B cell (primary cell): ENCODE measurements at regions not wholly inside any gene's neighbourhood (a gene's known extent, or its start where the extent isn't known, plus 50 kb on each side); places are given as distances from the start of the nearest gene placed in this dataset.

Experiments used
- ATAC-seq: fragments of 200-7000 bp; cut with Tn5 transposase; one replicate; pipeline ENCODE4 v1.10.0; 2021; ENCODE audit warnings: low read depth, mild to moderate bottlenecking, moderate number of reproducible peaks, moderate library complexity
- CTCF ChIA-PET: fragments of 350-600 bp; sonication (Branson Sonifier 250); formaldehyde crosslinking; loops from one replicate; lab custom pipeline; 2021; ENCODE audit warnings: antibody characterized with exemption, inconsistent platforms; lab: Charles Lee
- POLR2A ChIA-PET: fragments of 350-600 bp; sonication (Branson Sonifier 250); formaldehyde crosslinking; loops from one replicate; lab custom pipeline; 2021; ENCODE audit warnings: antibody characterized with exemption; lab: Charles Lee
- DNase-seq: peaks from one replicate; pipeline ENCODE4 v3.0.0; 2013
- H2AFZ ChIP-seq: 2 replicates; pipeline ENCODE4 v1.6.1; 2012; ENCODE audit warnings: mild to moderate bottlenecking, low read depth, low read length; ENCODE audit not compliant: insufficient read depth, poor library complexity, severe bottlenecking
- H3K27ac ChIP-seq, 2 donors: 1 replicate in 1 of 2; 2 replicates in 1 of 2; pipeline ENCODE4 v1.5.1; 2012 to 2013; ENCODE audit warnings: low read length in 2 of 2, mild to moderate bottlenecking in 2 of 2, moderate library complexity in 1 of 2
- H3K27me3 ChIP-seq, 4 experiments: fragments of 200-600 bp in 1 of 4; sonication (generic) in 1 of 4; replicated peaks in 1 of 4; 1 replicate in 2 of 4; 2 replicates in 2 of 4; pipeline versions ENCODE4 v1.6.1 to v1.7.0; 2013 to 2016; ENCODE audit warnings: low read length in 3 of 4, mild to moderate bottlenecking in 2 of 4, mixed read lengths in 1 of 4, moderate library complexity in 1 of 4; ENCODE audit not compliant: insufficient read depth in 4 of 4, control insufficient read depth in 3 of 4; ENCODE audit errors: control extremely low read depth in 1 of 4
- H3K36me3 ChIP-seq, 2 experiments: replicated peaks in 1 of 2; 1 replicate in 1 of 2; 2 replicates in 1 of 2; pipeline versions ENCODE4 v1.6.1 to v1.7.1; 2013; ENCODE audit warnings: low read length in 1 of 2; ENCODE audit not compliant: insufficient read depth in 2 of 2, control insufficient read depth in 1 of 2; ENCODE audit errors: control extremely low read depth in 1 of 2, extremely low read depth in 1 of 2
- H3K4me1 ChIP-seq, 2 donors: fragments of 200-600 bp in 1 of 2; sonication (generic) in 1 of 2; 1 replicate in 1 of 2; 2 replicates in 1 of 2; pipeline versions ENCODE4 v1.5.1 to v1.6.1; 2013 to 2017; ENCODE audit warnings: low read length in 2 of 2; ENCODE audit not compliant: control insufficient read depth in 2 of 2, insufficient read depth in 2 of 2
- H3K4me2 ChIP-seq: replicated peaks from 2 replicates; pipeline ENCODE3; 2012; ENCODE audit warnings: mild to moderate bottlenecking, low read depth, low read length; ENCODE audit not compliant: poor library complexity, severe bottlenecking
- H3K4me3 ChIP-seq, 5 experiments: fragments of 200-600 bp in 1 of 5; sonication (generic) in 1 of 5; 1 replicate in 3 of 5; 2 replicates in 2 of 5; pipeline versions ENCODE4 v1.5.1 to v1.7.0; 2011 to 2016; ENCODE audit warnings: low read length in 4 of 5, mild to moderate bottlenecking in 4 of 5, low read depth in 2 of 5, control low read depth in 1 of 5, moderate library complexity in 1 of 5; ENCODE audit not compliant: insufficient read depth in 1 of 5; ENCODE audit errors: control extremely low read depth in 1 of 5, extremely low read depth in 1 of 5
- H3K79me2 ChIP-seq: fragments of 200-600 bp; sonication (generic); one replicate; pipeline ENCODE4 v1.6.0; 2016; ENCODE audit warnings: low read length; ENCODE audit not compliant: control insufficient read depth, insufficient read depth
- H3K9ac ChIP-seq: fragments of 200-600 bp; sonication (generic); 2 replicates; pipeline ENCODE4 v1.6.1; 2017; ENCODE audit warnings: mild to moderate bottlenecking, low read length, moderate library complexity
- H3K9me3 ChIP-seq, 3 donors: one replicate each; pipeline versions ENCODE4 v1.6.1 to v1.7.1; 2013; ENCODE audit warnings: low read length in 2 of 3; ENCODE audit not compliant: control insufficient read depth in 2 of 3, insufficient read depth in 1 of 3; ENCODE audit errors: control extremely low read depth in 1 of 3
- H4K20me1 ChIP-seq: 2 replicates; pipeline ENCODE4 v1.6.0; 2012; ENCODE audit warnings: mild to moderate bottlenecking, low read length; ENCODE audit not compliant: insufficient read depth, control insufficient read depth, poor library complexity, severe bottlenecking
- H3K27ac Mint-ChIP-seq: one replicate; pipeline ENCODE4 v1.8.0; 2021; ENCODE audit warnings: mixed read lengths
- H3K27me3 Mint-ChIP-seq: one replicate; pipeline ENCODE4 v1.8.0; 2021; ENCODE audit warnings: mixed read lengths
- H3K4me1 Mint-ChIP-seq: one replicate; pipeline ENCODE4 v1.8.0; 2021; ENCODE audit warnings: mixed read lengths
- H3K4me3 Mint-ChIP-seq: one replicate; pipeline ENCODE4 v1.8.0; 2021; ENCODE audit warnings: mixed read lengths
- H3K9me3 Mint-ChIP-seq: one replicate; pipeline ENCODE4 v1.8.0; 2022; ENCODE audit warnings: mixed read lengths; ENCODE audit not compliant: insufficient read depth
- CTCF ChIP-seq: fragments of 200-600 bp; IDR thresholded peaks from one replicate; pipeline ENCODE4 v1.8.0; 2022; ENCODE audit warnings: antibody characterized with exemption, mild to moderate bottlenecking
- EZH2 ChIP-seq: IDR thresholded peaks from 2 replicates; pipeline ENCODE4 v1.6.1; 2012; ENCODE audit warnings: borderline replicate concordance, low read depth, mild to moderate bottlenecking, moderate library complexity, low read length; ENCODE audit not compliant: insufficient read depth, poor library complexity, severe bottlenecking
- WGBS: methylation state at CpG from one replicate; pipeline ENCODE4 v1.1.5; 2013; ENCODE audit warnings: missing lambda C conversion rate; ENCODE audit not compliant: insufficient coverage; 5-methylcytosine and 5-hydroxymethylcytosine counted together
- intact Hi-C: fragments of 100-400 bp; cut with micrococcal nuclease; formaldehyde crosslinking; loops from one replicate; pipeline ENCODE4 v1.10.0; 2022

- no peak for ATAC-seq
- 93% methylated on average over 1 of the region's 1 CpG for WGBS
- Mint-ChIP-seq H3K9me3 (peaks cover 7% of the 10 kb centered on the region), H3K4me1 (peaks cover 7% of the 10 kb centered on the region), H3K4me3 (no peak overlapping the region), H3K27me3 (peaks cover 53% of the 10 kb centered on the region), H3K27ac (no peak overlapping the region)
- Histone ChIP-seq H4K20me1 (no peaks in the 10 kb centered on the region), H3K4me2 (no peak overlapping the region), H3K27me3 (peaks cover 0 to 32% (median 7%) of the 10 kb centered on the region in 4 experiments), H2AFZ (no peak overlapping the region), H3K27ac (no peak overlapping the region), H3K9ac (no peak overlapping the region), H3K4me3 (no peak overlapping the region), H3K9me3 (peaks cover 0 to 29% (median 0%) of the 10 kb centered on the region in 3 donors), H3K4me1 (peaks cover 4 to 5% of the 10 kb centered on the region in 2 donors), H3K79me2 (no peaks in the 10 kb centered on the region), H3K36me3 (no peaks in the 10 kb centered on the region)
- no peak for TF ChIP-seq EZH2
- no peak for TF ChIP-seq CTCF
- ChIA-PET CTCF (no interaction called here), POLR2A (no interaction called here)
- intact Hi-C loops = no loop called here
- DNase-seq = no peak
Measured at GRCh38 chr12:113589437-113589836, 117.8 kb upstream of the LHX5 start.

- no peak overlapping the region for H3K4me2 ChIP-seq
- no peak for ATAC-seq
- no peaks in the 10 kb centered on the region for H3K36me3 ChIP-seq
- H3K79me2 ChIP-seq = no peaks in the 10 kb centered on the region
- ChIA-PET POLR2A (no interaction called here), CTCF (no interaction called here)
- intact Hi-C loops = no loop called here
- no peak overlapping the region for H2AFZ ChIP-seq
- peaks cover 0 to 29% (median 0%) of the 10 kb centered on the region in 3 donors for H3K9me3 ChIP-seq
- Mint-ChIP-seq H3K27ac (no peak overlapping the region), H3K4me3 (no peak overlapping the region), H3K27me3 (peaks cover 56% of the 10 kb centered on the region), H3K9me3 (peaks cover 7% of the 10 kb centered on the region), H3K4me1 (peaks cover 7% of the 10 kb centered on the region)
- TF ChIP-seq EZH2 = no peak
- no peaks in the 10 kb centered on the region for H4K20me1 ChIP-seq
- no peak overlapping the region for H3K9ac ChIP-seq
- H3K4me1 ChIP-seq = peaks cover 4 to 5% of the 10 kb centered on the region in 2 donors
- DNase-seq = no peak
- peaks cover 0 to 29% (median 7%) of the 10 kb centered on the region in 4 experiments for H3K27me3 ChIP-seq
- no peak overlapping the region for H3K4me3 ChIP-seq
- 13% methylated on average over 4 of the region's 5 CpGs for WGBS
- no peak overlapping the region for H3K27ac ChIP-seq
Measured at GRCh38 chr12:113587720-113588119, 116.0 kb upstream of the LHX5 start.
